SKM-1 (cell line): ENCODE measurements at regions not wholly inside any gene's neighbourhood (a gene's known extent, or its start where the extent isn't known, plus 50 kb on each side); places are given as distances from the start of the nearest gene placed in this dataset.

Experiments
- DNase-seq: peaks from one replicate; lab custom pipeline; 2025; ENCODE audit not compliant: unreplicated experiment; lab: John Stamatoyannopoulos, UW

GRCh38 chr16:5884339-5884738 lies 786.7 kb upstream of the EEF2KMT start:
- no peak for DNase-seq

GRCh38 chr16:5882087-5882640 lies 784.6 kb upstream of the EEF2KMT start:
- no peak for DNase-seq

DNA sequence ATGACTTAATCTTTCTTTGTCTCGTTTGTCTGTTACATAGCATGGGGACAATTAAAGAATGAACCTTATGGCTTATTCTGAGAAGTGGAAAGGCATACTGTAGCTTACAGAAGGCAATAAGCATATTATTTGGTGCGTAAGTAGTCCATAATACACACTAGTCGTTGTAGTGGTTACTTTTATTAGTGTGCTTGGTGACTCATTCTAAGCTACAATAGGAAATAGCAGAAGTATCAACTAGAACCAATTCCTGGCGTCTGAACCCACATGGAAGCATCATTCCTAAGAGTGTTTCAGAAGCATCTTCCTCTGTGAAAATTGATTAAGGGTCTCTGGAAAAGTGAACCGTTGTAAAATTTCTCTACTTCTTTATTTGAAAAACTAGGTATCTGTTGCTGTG lies 777.8 kb upstream of the EEF2KMT start:
- no peak for DNase-seq

- DNase-seq = no peak
Measured at GRCh38 chr16:5874899-5875298, 777.3 kb upstream of the EEF2KMT start.

DNA sequence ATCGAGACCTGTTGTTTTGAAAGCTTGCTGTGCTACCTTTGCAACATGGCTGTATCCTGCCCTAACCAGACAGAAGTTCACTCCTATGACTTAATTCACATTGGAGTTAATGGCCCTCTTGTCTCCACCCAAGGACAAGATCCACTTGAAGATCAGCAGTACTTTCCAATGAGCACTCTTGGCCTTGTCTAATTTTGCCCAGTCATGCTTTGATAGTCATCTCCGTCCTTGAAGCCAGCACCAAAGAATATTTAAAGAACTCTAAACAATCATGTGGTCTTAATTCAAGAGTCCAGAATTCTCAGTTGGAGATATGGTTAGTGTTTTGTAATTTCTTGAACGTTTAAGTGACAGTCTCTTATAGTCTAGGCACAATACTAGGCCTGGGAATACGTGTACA lies 775.6 kb upstream of the EEF2KMT start:
- DNase-seq = no peak

DNA sequence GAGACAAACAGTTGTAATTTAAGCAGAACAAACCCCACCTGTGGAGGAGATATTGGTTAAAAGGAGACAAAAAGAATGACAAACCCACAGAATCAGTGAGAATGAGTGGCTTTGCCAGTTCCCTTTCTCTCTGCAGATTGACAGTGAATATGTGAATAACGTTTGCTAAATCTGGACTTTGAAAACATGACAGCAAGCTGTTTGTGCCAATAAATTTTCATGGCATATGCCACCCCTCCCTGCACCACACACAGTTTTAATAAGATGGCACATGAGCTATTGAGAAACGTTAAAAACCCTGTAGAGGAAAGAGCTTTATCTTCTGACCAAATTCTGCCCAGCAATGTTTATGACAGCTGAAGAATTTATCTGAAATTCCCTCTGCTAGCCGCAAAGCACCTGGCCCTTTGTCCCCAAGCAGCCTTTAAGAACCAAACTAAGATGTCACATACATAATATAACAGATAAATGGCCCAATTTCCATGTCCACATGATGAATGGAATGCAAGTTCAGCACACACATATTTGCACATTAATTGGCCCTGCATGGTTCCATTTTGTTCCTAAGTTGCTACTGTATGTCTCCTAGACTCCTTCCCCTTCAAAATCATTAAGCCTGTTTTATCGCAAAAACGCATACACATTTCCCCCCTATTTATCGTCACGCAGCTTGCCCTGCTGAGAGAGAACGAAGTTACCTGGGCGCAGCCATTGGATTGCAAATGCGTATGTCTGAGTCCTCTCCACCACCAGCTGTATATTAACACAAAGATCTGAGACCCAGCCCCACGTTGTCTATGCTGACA lies 773.5 kb upstream of the EEF2KMT start:
- no peak for DNase-seq

DNA sequence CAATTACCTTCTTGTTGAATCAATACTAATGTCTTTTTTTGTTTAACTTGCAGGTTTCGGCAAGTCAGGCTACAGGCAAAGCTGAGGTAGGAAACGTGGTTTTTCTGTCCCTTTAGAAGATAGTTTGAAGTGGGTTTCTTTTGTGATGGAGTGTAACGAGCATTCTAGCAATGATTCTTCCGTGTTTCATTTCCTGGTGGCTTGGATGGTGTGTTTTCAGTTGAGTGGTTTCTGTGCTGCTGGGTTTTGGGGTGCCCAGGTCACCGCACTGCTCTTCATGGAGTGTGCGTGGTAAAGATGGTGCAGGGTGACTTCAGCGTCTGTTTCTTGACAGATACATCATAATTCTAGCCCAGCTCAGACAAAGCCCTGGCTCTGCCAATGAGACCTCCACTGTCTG lies 769.7 kb upstream of the EEF2KMT start:
- no peak for DNase-seq

DNA sequence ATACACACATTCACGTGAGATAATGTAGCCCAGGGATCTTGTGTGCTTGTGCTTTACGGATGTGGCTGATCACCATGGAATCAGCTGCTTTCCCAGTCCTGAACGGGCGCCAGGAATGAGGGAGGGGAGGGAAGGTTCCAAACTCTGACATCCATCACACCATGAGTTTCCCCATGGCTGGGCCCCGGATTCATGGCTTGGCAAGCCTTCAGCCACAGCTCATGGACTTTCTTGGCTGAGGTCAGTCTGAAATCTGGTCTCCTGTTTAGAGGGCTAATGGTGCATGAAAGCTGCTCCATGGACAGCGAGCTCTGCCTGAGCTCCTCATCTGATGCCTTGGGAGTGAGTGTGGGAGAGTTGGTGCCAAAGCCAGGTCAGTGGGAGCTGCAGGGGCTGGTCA lies 767.6 kb upstream of the EEF2KMT start:
- no peak for DNase-seq

- DNase-seq = no peak
Measured at GRCh38 chr16:5863071-5863606, 765.5 kb upstream of the EEF2KMT start.

DNA sequence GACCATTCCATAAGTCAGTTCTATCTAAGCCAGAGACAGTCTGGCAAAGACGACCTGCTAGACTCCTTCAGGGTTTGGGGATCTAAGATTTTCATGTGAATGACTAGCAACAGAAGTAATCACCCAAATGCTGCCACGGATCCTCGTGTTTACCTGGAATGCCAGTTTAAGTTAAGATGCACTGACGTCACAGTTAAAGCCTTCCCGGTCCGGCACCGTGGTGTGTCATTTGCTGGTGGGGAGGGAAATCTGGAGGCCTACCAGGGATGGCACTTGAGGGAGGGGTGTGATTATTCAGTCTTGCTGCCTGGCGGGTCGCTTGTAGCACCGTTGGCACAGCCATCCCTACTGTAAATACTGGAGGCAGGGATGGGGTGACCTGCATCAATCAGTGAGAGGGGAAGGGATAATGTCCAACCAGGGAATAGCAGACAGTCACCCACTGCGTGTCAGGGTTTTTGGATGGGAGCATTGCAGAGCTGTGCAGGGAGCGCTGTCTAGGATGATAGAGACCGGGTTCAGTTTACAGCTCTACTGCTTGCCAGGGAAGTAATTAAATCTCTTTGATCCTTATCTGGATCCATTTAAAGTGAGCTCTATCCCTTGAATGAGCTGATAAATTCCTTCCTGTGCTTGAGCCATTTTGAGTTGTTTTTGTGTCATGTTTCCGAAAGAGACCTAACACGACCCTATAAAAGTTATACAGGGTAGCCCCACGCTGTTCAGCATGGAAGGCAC lies 764.7 kb upstream of the EEF2KMT start:
- DNase-seq = no peak

- DNase-seq = no peak
Measured at GRCh38 chr16:5861241-5861640, 763.6 kb upstream of the EEF2KMT start.

- no peak for DNase-seq
Measured at GRCh38 chr16:5858180-5858579, 760.6 kb upstream of the EEF2KMT start.

- DNase-seq = no peak
Measured at GRCh38 chr16:5854027-5854426, 756.4 kb upstream of the EEF2KMT start.

- no peak for DNase-seq
Measured at GRCh38 chr16:5852151-5852550, 754.6 kb upstream of the EEF2KMT start.

GRCh38 chr16:5851393-5851982 lies 753.9 kb upstream of the EEF2KMT start:
- no peak for DNase-seq

- DNase-seq = no peak
Measured at GRCh38 chr16:5850632-5851392, 753.2 kb upstream of the EEF2KMT start.

GRCh38 chr16:5845046-5845445 lies 747.5 kb upstream of the EEF2KMT start:
- DNase-seq = no peak

DNA sequence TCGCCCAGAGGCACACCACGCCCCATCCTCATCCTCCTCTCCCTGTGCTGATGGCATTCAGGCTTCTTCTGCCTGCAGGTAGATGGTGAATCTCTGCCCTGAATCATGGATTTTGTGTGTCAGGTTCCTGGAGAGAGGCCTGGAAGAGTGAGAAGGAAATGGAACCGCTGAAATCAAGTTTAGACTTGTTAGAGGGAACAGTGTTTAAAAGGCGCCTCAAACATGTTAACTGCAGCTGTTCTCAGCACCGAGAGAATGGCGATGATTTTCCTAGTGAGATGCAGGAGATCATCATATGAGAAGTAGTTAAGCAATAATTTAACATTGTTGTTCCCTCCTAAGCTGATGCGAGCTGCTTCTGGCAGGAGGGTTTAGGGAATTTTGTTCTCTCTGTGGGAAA lies 744.4 kb upstream of the EEF2KMT start:
- no peak for DNase-seq

DNA sequence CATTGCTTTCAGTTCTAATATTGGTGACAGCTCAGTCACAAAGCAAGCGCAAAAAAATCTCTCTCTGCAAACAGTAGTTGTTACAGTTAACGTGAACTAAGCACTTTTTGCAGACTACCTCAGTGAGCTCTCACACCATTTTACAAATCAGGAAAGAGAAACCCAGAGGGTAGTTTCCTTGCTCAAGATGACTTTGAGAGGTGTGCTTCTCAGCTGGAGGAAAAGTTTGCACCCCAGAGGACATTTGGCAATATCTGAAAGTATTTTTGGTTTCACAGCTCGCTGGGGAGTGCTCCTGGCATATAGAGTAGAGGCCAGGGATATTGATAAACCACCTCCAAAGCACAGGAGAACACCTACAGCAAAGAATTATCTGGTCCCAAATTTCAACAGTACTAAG lies 741.1 kb upstream of the EEF2KMT start:
- no peak for DNase-seq

DNA sequence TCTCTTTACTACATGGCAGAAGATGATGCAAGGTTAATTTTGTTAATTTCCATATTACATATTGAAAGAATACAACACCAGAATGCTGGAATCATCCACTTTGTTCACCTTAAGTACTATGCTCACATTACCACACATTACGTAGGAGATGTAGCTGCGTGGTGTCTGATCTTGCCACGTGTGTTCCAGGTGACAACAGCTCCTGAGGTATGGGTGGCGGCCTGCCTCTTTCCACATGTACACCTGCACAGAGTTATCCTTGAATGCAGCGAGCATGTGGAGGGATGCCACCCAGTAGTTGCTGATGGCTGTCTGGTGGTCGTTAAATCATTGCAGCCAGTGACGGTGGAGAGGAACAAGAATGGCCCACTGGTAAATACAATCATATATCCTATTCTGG lies 740.5 kb upstream of the EEF2KMT start:
- DNase-seq = no peak
